HepG2 (cell line): ENCODE measurements at regions not wholly inside any gene's neighbourhood (a gene's known extent, or its start where the extent isn't known, plus 50 kb on each side); places are given as distances from the start of the nearest gene placed in this dataset.

Experiments used
- ATAC-seq: fragments of 200-7000 bp; cut with Tn5 transposase; 3 replicates; pipeline ENCODE4 v1.9.1; 2020; ENCODE audit warnings: mild to moderate bottlenecking, moderate library complexity
- BruUV-seq: library from RNA; stranded (reverse); fragments of 400-500 nt; replicated peaks from 2 replicates; lab custom pipeline; 2021; lab: Mats Ljungman, UMichigan
- CTCF ChIA-PET: fragments of 300-600 bp; formaldehyde crosslinking; extraction: SDS; loops from one replicate; lab custom pipeline; 2021; ENCODE audit warnings: low total read pairs, inconsistent platforms, low intra/inter-chr PET ratio; lab: Yijun Ruan, JAX
- POLR2A ChIA-PET: fragments of 350-600 bp; sonication (Branson Sonifier 250); formaldehyde crosslinking; loops from one replicate; lab custom pipeline; 2020; ENCODE audit warnings: antibody characterized with exemption, inconsistent platforms; lab: Yijun Ruan, JAX
- DNase-seq: peaks from one replicate; pipeline ENCODE4 v3.0.0-alpha.2; 2015; ENCODE audit warnings: low spot score
- FAIRE-seq: peaks from 3 replicates; lab custom pipeline; 2011; peaks lifted over from hg19 to GRCh38; lab: Jason Lieb, UNC
- H2AFZ ChIP-seq: one replicate; pipeline ENCODE4 v1.6.1; 2011; ENCODE audit warnings: low read length, inconsistent platforms
- H3K27ac ChIP-seq: fragments of 300-600 bp; 3 replicates; pipeline ENCODE4 v1.8.0; 2011; ENCODE audit warnings: mixed run types, mild to moderate bottlenecking, mixed read lengths, low read length, inconsistent platforms; ENCODE audit not compliant: insufficient read depth; ENCODE audit errors: extremely low read length
- H3K27me3 ChIP-seq, 2 experiments: fragments of 200-600 bp in 1 of 2; 2 replicates in 1 of 2; 3 replicates in 1 of 2; pipeline versions ENCODE4 v1.6.0 to v1.8.0; 2011; ENCODE audit warnings: low read length in 2 of 2, mild to moderate bottlenecking in 2 of 2, moderate library complexity in 2 of 2, inconsistent platforms in 1 of 2; ENCODE audit not compliant: insufficient read depth in 2 of 2, control insufficient read depth in 1 of 2
- H3K36me3 ChIP-seq, 2 experiments: fragments of 200-600 bp in 1 of 2; replicated peaks in 1 of 2; 2 replicates in 1 of 2; 3 replicates in 1 of 2; pipeline versions ENCODE4 v1.5.1 to v1.8.0; 2011; ENCODE audit warnings: low read length in 2 of 2, inconsistent platforms in 1 of 2; ENCODE audit not compliant: insufficient read depth in 2 of 2, control insufficient read depth in 1 of 2
- H3K4me1 ChIP-seq: 2 replicates; pipeline ENCODE4 v1.5.1; 2012; ENCODE audit warnings: low read length, inconsistent platforms; ENCODE audit not compliant: insufficient read depth
- H3K4me2 ChIP-seq: 2 replicates; pipeline ENCODE4 v1.6.0; 2011; ENCODE audit warnings: low read depth, low read length, inconsistent platforms
- H3K4me3 ChIP-seq, 3 experiments: fragments of 200-600 bp in 1 of 3; sonication (generic), shearing (Covaris generic) in 1 of 3; replicated peaks in 1 of 3; 2 replicates each; pipeline ENCODE4 v1.5.1; 2011 to 2016; ENCODE audit warnings: low read length in 3 of 3, inconsistent platforms in 2 of 3, low read depth in 2 of 3, mild to moderate bottlenecking in 2 of 3, control low read depth in 1 of 3, mixed read lengths in 1 of 3; ENCODE audit not compliant: insufficient read depth in 1 of 3
- H3K79me2 ChIP-seq: one replicate; pipeline ENCODE4 v1.6.1; 2011; ENCODE audit warnings: low read length, inconsistent platforms; ENCODE audit not compliant: insufficient read depth
- H3K9ac ChIP-seq: 2 replicates; pipeline ENCODE4 v1.6.0; 2011; ENCODE audit warnings: mild to moderate bottlenecking, low read depth, low read length, inconsistent platforms; ENCODE audit not compliant: insufficient read depth
- H3K9me3 ChIP-seq: 2 replicates; pipeline ENCODE4 v1.5.1; 2012; ENCODE audit warnings: mild to moderate bottlenecking, low read length
- H4K20me1 ChIP-seq: 2 replicates; pipeline ENCODE4 v1.6.0; 2011; ENCODE audit warnings: inconsistent platforms, mild to moderate bottlenecking, low read length, moderate library complexity; ENCODE audit not compliant: insufficient read depth
- CEBPB ChIP-seq: IDR thresholded peaks from 2 replicates; pipeline ENCODE4 v1.6.1; 2011; ENCODE audit warnings: low read depth, low read length, improper control_type of control experiment, borderline replicate concordance
- ZNF761 ChIP-seq: sonication (generic); formaldehyde crosslinking; conservative IDR thresholded peaks from 2 replicates; pipeline ENCODE4 v1.4.0; 2020; ENCODE audit warnings: mild to moderate bottlenecking, missing genetic modification reagents
- WGBS: methylation state at CpG from one replicate; pipeline ENCODE4 v1.1.6; 2017; ENCODE audit warnings: low lambda C conversion rate; 5-methylcytosine and 5-hydroxymethylcytosine counted together
- in situ Hi-C: cut with HindIII; loops from 2 replicates; pipeline ENCODE4 v1.10.0; 2017; ENCODE audit warnings: low pct_unique_long_range_greater_than_20kb; ENCODE audit not compliant: extremely low pct_ligation_motif_present
- intact Hi-C: fragments of 100-400 bp; cut with micrococcal nuclease; formaldehyde crosslinking; loops from one replicate; pipeline ENCODE4 v1.10.0; 2022; ENCODE audit not compliant: unreplicated experiment
- TF ChIP-seq, protein P1 (sequence below): sonication (generic); formaldehyde crosslinking; IDR thresholded peaks from 2 replicates; pipeline ENCODE4 v1.4.0; 2020; ENCODE audit warnings: mild to moderate bottlenecking, missing genetic modification reagents

DNA sequence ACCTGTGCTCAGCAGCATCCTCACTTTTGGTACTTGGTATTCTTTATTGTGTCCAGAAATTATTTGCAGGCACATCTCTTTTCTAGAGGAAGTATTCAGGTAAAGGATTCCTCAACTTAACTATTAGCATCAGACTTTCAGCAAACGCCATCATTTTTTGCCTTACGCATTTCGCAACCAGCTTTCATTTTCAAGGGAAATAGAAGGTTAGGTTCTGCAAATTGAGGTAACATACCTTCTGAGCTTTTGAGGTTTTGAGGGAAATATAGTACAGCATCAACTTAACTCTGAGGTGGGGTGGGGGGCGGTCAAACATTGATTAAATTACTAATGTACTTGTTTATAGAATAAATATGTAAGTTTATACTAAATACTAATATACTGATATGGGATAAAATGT lies 243.6 kb upstream of the RIMS1 start:
- no TSS peak for BruUV-seq
- Histone ChIP-seq H4K20me1 (no peaks in the 10 kb centered on the region), H3K27me3 (no peaks in the 10 kb centered on the region), H3K4me1 (no peaks in the 10 kb centered on the region), H3K79me2 (no peaks in the 10 kb centered on the region), H2AFZ (no peak overlapping the region), H3K9me3 (no peaks in the 10 kb centered on the region), H3K9ac (no peak overlapping the region), H3K36me3 (no peaks in the 10 kb centered on the region), H3K4me2 (no peak overlapping the region), H3K27ac (no peak overlapping the region), H3K4me3 (no peak overlapping the region)
- no peak for DNase-seq
- CTCF ChIA-PET, result no interaction called here
- WGBS, result 53% methylated on average over 4 of the region's 4 CpGs
- in situ Hi-C loops (no loop called here), intact Hi-C loops (no loop called here)
- POLR2A ChIA-PET, result no interaction called here
- ATAC-seq, result no peak
- peak; percentile 38; the same call in 1 of the 2 replicates for TF ChIP-seq CEBPB
- TF ChIP-seq ZNF761 (CRISPR knock-in tag), result no peak
- FAIRE-seq, result no peak

DNA sequence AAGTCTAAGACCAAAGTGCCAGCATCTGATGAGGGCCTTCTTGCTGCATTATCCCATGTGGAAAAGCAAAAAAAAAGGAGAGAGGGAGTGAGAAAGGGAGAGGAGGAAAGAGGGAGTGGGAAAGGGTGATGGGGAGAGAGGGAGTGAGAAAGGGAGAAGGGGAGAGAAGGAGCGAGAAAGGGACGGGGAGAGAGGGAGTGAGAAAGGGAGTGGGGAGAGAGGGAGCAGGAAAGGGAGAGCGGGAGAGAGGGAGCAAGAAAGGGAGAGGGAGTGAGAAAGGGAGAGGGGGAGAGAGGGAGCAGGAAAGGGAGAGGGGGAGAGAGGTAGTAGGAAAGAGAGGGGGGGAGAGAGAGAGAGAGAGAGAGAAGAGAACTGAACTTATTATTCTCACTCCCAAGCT lies 241.1 kb upstream of the RIMS1 start:
- DNase-seq (no peak), ATAC-seq (no peak), FAIRE-seq (no peak)
- Histone ChIP-seq H3K27me3 (no peaks in the 10 kb centered on the region), H2AFZ (no peak overlapping the region), H3K4me3 (no peak overlapping the region), H3K4me1 (no peaks in the 10 kb centered on the region), H4K20me1 (no peaks in the 10 kb centered on the region), H3K4me2 (no peak overlapping the region), H3K9me3 (no peaks in the 10 kb centered on the region), H3K27ac (no peak overlapping the region)
- WGBS, result 31% methylated on average over 3 of the region's 3 CpGs
- intact Hi-C loops, result no loop called here
- no TSS peak for BruUV-seq
- CTCF ChIA-PET, result no interaction called here
- TF ChIP-seq, protein P1, sequence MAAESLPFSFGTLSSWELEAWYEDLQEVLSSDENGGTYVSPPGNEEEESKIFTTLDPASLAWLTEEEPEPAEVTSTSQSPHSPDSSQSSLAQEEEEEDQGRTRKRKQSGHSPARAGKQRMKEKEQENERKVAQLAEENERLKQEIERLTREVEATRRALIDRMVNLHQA (CRISPR knock-in tag), result no peak
- TF ChIP-seq, all 625 proteins: peak for 0
- no peaks in the 10 kb centered on the region for H3K79me2 ChIP-seq
- in situ Hi-C loops, result no loop called here
- H3K36me3 ChIP-seq, result no peaks in the 10 kb centered on the region
- POLR2A ChIA-PET, result no interaction called here
- H3K9ac ChIP-seq, result no peak overlapping the region
